ENCODE measurements at regions not wholly inside any gene's neighbourhood (a gene's known extent, or its start where the extent isn't known, plus 50 kb on each side); places are given as distances from the start of the nearest gene placed in this dataset.

DNA sequence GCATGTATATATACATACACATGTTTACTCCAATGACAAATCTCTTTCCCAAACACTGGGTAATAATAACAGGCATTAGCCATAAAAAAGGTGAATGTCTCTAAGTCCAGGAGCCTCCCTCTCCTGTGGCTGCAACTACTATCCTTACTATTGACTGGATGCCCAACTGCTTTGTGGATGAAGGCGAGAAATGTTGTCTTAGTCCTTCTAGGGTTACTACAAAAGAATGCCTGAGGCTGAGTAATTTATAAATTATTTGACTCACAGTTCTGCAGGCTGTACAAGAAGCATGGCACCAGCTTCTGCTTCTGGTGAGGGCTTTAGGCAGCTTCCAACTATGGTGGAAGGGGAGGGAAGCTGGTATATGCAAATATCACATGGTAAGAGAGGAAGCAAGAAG, 366.0 kb upstream of the DDHD1 start:
- TF ChIP-seq, protein P1, sequence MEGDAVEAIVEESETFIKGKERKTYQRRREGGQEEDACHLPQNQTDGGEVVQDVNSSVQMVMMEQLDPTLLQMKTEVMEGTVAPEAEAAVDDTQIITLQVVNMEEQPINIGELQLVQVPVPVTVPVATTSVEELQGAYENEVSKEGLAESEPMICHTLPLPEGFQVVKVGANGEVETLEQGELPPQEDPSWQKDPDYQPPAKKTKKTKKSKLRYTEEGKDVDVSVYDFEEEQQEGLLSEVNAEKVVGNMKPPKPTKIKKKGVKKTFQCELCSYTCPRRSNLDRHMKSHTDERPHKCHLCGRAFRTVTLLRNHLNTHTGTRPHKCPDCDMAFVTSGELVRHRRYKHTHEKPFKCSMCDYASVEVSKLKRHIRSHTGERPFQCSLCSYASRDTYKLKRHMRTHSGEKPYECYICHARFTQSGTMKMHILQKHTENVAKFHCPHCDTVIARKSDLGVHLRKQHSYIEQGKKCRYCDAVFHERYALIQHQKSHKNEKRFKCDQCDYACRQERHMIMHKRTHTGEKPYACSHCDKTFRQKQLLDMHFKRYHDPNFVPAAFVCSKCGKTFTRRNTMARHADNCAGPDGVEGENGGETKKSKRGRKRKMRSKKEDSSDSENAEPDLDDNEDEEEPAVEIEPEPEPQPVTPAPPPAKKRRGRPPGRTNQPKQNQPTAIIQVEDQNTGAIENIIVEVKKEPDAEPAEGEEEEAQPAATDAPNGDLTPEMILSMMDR (conservative IDR thresholded peaks at IDR 0.05; ENCODE audit: low read depth, low read length): no peak
- no peak for DNase-seq (ENCODE audit: low read depth)
- no peak overlapping the region for H3K4me3 ChIP-seq (ENCODE audit: low read length)

DNA sequence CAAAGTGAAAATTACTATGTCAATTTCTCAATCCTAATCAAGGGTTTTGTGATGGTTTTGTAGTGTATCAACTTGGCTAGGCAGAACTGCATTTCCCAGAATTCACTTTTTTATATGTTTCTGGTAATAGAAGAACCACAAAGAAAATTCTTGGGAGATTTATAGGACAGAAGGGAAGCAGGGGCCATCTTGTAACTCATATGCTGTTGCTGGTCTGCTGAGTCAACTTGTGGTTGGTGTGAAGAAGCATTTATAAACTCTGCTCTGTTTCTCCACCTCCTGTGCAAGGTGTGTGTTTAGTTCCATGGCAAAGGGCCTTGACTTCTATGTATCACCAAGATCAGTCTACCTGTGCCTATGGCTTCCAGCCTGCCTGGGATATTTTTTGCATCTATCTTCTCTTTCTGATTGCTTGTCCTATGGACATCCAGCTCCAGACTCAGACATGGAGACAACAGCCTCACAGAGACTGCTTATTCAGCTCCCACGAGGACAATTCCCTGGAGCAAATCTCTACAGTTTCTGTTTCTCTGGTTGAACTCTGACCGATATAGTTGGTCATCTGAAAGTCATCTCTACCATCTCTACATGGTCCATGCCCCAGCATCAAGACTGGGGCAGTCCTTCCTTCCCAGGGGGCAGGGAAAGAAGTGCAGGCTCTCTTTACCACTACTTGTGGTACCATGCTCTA, 364.3 kb upstream of the DDHD1 start:
- TF ChIP-seq, protein P1 (conservative IDR thresholded peaks at IDR 0.05; ENCODE audit: low read depth, low read length): no peak
- H3K4me3 ChIP-seq (ENCODE audit: low read length): no peak overlapping the region
- no peak for DNase-seq (ENCODE audit: low read depth)

DNA sequence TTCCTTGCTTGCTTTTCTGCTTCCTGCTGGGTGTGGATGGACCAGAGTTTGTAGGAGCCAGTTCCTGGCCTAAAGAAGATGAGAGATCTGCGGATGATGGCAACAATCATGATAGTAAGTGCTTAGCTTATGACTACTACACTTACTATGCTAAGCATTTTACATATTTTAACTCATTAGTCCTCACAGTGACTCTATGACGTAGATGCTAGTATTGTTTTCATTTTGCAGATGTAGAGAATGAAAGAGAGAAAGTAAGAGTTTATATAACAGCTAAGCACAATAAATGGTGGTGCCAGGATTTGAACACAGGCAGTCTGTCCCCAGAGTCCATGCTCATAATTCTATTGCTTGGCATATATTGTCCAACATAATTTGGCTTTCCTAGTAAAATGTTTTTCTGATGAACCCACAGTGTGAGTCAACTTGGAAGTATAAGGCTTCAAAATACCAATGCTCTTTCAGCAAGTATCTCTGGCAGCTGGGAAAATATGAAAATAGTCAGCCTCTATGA, 363.2 kb upstream of the DDHD1 start:
- H3K4me3 ChIP-seq (ENCODE audit: low read length): no peak overlapping the region
- TF ChIP-seq, protein P1 (conservative IDR thresholded peaks at IDR 0.05; ENCODE audit: low read depth, low read length): no peak
- no peak for DNase-seq (ENCODE audit: low read depth)

DNA sequence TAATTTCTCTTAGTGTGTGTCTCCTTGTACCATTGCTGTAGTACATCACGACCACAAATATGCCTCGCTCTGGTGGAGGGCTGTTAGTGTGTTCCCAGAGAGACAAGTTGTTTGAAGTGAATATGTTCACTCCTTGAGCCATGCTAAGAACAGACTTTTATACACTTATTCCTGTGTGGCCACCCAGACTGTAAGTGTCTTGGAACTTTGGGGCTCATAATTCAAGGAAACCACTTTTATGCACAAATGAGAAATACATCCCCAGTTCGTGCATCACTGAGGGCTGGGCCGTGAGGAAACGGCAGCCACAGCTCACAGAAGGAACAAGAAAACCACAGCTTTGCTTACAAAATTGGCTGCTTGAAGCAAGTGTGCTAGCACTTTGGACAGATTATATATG, 362.2 kb upstream of the DDHD1 start:
- TF ChIP-seq, protein P1 (conservative IDR thresholded peaks at IDR 0.05; ENCODE audit: low read depth, low read length): no peak
- DNase-seq (ENCODE audit: low read depth): no peak
- no peak overlapping the region for H3K4me3 ChIP-seq (ENCODE audit: low read length)

DNA sequence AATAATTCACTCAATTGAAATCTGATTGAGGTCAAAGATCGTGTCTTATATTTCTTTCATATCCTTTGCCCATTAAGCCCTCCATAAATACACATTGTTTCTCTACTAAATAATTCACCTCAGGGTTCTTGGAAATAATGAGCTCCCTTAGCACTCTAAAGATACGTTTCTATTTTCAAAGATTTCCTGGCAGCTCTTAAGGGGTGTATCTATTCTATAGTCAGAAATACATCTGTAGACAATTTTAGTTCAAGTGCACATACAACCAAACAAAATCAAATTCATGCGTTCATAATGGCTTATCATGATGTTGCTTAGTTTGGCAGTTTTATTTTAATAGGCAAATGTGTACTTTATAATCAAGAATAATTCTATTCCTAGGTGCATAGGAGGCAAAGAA, 361.1 kb upstream of the DDHD1 start:
- TF ChIP-seq, protein P1 (conservative IDR thresholded peaks at IDR 0.05; ENCODE audit: low read depth, low read length): no peak
- no peak overlapping the region for H3K4me3 ChIP-seq (ENCODE audit: low read length)
- no peak for DNase-seq (ENCODE audit: low read depth)

DNA sequence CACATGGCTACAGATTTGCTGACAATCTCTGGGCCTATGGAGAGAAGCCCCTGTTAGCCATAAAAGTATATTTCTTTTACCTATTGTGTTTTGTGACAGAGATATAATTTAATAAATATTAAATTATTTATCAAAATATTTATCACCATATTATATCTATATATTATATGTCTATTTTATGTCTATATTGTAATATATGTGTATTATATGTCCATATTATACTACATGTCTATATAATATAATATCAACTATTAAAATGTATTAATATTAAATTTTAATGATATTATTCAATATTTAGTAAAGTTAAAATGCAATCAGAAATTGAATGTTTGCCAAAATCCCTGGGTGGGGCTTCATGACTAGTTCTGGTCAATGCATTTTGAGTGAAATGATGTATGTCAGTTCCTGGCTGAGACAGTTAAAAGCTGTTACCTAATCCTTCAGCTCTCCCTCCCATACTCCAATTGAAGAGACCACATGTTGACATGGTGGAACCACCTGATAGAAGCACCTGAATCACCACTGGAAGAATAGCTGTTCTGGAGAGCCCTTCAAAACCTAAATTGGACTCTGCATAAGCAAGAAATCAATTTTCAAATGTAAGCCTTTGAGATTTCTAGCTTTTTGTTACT, 357.3 kb upstream of the DDHD1 start:
- DNase-seq (ENCODE audit: low read depth): no peak
- TF ChIP-seq, protein P1 (conservative IDR thresholded peaks at IDR 0.05; ENCODE audit: low read depth, low read length): no peak

More for the DNA sequence above, 357.3 kb upstream of the DDHD1 start:
- no peak overlapping the region for H3K4me3 ChIP-seq (ENCODE audit: low read length)
